T-helper 2 cell treated with Interferon-gamma antibody and Interleukin-4, amounts not matched to agents 100 ng/mL and 5 ng/mL, for 36 hours (primary cell): ENCODE measurements at regions not wholly inside any gene's neighbourhood (a gene's known extent, or its start where the extent isn't known, plus 50 kb on each side); places are given as distances from the start of the nearest gene placed in this dataset.

Experiments used
- intact Hi-C: fragments of 100-400 bp; cut with micrococcal nuclease; formaldehyde crosslinking; loops from one replicate; pipeline ENCODE4 v1.15.1; 2023

GRCh38 chr1:222114536-222115156, 372.8 kb upstream of the DUSP10 start:
- intact Hi-C loops: no loop called here

DNA sequence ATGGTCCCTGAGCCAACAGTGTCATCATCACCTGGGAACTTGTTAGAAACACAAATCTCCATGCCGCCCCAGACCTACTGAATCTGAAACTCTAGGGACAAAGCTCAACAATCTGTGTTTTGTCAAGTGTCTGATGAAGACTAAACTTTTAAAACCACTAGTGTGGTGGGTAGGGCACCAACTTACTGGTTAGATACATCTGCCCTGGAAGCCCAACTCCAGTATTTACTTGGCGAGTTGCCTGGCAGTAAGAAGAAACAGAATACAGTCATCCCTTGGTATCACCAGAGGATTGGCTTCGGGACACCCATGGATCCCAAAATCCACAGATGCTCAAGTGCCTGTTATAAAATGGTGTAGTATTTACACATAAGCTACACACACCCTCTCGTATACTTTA, 367.9 kb upstream of the DUSP10 start:
- intact Hi-C loops: no loop called here

GRCh38 chr1:222107975-222108374, 366.1 kb upstream of the DUSP10 start:
- intact Hi-C loops: no loop called here

GRCh38 chr1:222107267-222107666, 365.4 kb upstream of the DUSP10 start:
- intact Hi-C loops: no loop called here

DNA sequence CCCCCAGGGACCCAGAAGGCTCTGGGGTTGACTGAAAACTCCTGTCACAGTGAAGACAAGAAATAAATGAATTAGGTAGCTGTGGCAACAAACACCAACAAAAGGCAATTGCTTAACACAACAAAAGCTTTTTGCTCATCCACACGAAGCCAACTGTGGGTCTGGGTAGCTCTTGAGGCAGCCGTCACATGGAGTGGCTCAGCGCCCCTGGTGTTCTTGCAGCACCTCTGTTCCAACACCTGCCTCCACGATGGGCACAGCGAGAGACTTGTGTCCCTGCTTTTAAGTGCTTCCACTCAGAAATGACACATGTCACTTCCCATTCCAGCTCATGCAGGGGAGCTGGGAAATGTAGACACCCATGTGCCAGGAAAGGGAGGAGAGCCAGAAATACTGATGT, 364.5 kb upstream of the DUSP10 start:
- intact Hi-C loops: no loop called here

DNA sequence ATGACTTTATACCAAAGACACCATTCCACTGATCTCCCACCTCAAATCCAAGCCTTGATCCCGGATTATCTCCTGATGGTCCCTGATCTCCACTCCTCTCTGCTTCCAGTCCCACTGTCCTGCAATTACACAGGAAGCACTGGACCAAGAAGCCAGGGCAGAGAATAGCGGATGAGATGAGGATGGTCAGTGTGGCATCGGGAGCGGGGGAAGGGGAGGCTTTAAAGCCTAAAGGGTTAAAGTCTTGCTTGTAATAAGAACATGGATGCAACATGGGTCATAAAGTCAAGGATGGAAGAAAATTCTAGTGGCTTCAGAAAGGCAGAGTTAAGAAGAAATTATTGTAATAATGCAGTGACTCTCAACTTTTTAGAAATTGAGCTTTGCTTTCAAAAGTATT, 364.0 kb upstream of the DUSP10 start:
- intact Hi-C loops: no loop called here

DNA sequence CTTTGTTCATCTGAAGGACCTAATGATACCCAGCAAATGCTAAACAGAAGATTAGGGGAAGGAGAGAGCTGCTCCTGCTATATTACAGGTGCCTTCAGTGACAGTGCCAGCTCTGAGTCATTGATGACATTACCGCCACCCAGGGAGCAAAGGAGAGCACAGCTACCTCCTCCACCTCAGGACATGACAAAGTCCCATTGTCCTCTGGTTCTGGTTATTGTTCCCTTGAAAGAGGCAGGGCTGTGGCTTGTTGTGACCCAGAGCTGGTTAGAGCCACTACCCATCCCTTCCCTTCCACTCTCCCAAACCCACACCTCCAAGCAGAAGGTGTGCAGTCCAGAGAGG, 363.5 kb upstream of the DUSP10 start:
- intact Hi-C loops: no loop called here

- intact Hi-C loops: no loop called here
Observed at GRCh38 chr1:222104694-222105392, 363.0 kb upstream of the DUSP10 start.

GRCh38 chr1:222104097-222104496, 362.2 kb upstream of the DUSP10 start:
- intact Hi-C loops: no loop called here

DNA sequence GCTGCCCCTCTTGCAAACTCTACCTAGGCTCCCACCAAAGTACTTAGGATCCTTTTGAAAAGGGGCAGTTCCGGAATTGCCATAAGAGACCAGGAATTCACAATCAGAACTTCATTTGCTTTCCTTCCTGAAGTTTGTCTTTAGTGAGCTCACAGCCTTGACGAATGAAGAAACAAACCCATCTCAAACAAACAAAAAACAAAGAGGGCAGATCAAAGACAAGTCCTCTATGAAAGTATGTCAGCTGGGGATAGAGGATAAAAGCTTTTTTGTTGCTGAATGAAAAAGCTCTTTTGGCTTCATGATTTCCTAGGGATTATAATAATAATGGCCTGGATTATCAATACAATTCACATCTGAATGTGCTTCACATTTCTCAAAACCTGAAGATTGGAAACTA, 357.9 kb upstream of the DUSP10 start:
- intact Hi-C loops: loop anchor here (5.0 kb wide), 1 partner anchor 533 kb away; no protein-coding TSS in a partner anchor

- intact Hi-C loops: loop anchor here (5.0 kb wide), 1 partner anchor 534 kb away; no protein-coding TSS in a partner anchor
Observed at GRCh38 chr1:222098404-222098803, 356.5 kb upstream of the DUSP10 start.

DNA sequence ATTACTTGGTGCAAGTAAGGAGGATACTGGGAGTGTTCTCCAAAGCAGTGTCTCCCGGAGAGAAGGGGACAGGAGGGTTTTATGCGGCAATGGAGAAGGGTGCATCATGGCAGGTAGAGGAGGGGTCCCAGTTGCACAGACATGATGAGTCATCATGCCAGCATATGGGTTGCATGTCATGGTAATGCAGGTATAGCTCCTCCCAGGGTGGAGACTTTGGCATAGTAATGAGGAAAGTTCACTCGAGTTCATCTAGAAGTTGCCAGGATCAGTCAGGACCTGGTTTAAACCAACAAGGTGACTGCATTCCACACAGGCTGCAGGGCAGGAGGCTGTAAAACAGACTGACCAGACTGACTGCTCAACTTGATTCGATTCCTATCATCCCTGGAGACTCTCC, 355.7 kb upstream of the DUSP10 start:
- intact Hi-C loops: loop anchor here (5.0 kb wide), 1 partner anchor 535 kb away; no protein-coding TSS in a partner anchor

- intact Hi-C loops: loop anchor here (1.0 to 5.0 kb wide), 2 partner anchors 358 to 535 kb away; no protein-coding TSS in a partner anchor
Observed at GRCh38 chr1:222096883-222097282, 355.0 kb upstream of the DUSP10 start.

- intact Hi-C loops: loop anchor here (1.0 to 5.0 kb wide), 2 partner anchors 359 to 536 kb away; no protein-coding TSS in a partner anchor
Observed at GRCh38 chr1:222096476-222096772, 354.5 kb upstream of the DUSP10 start.

- intact Hi-C loops: loop anchor here (1.0 to 5.0 kb wide), 2 partner anchors 359 to 536 kb away; no protein-coding TSS in a partner anchor
Observed at GRCh38 chr1:222095606-222096475, 354.0 kb upstream of the DUSP10 start.

GRCh38 chr1:222093518-222093917, 351.6 kb upstream of the DUSP10 start:
- intact Hi-C loops: no loop called here

GRCh38 chr1:222090103-222090502, 348.2 kb upstream of the DUSP10 start:
- intact Hi-C loops: no loop called here

- intact Hi-C loops: no loop called here
Observed at GRCh38 chr1:222087221-222087920, 345.5 kb upstream of the DUSP10 start.

DNA sequence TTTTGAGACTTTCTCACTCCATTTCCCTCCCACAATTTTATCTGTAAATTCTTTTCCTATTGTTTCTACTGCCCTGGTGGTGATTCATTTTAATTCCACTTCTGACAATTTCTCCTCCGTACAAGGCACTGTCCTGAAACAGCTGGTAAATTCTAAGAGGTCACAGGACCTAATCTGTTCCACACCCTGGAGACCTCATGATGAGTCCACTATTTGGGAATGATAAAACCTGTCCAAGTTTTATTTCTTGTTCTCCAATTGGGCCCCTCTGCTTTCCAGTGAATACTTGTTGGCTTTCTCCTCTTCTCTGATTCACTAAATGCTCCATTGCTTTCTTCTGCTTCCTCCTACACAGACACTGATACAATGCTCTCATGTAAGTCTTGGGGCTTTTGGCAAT, 343.1 kb upstream of the DUSP10 start:
- intact Hi-C loops: no loop called here

DNA sequence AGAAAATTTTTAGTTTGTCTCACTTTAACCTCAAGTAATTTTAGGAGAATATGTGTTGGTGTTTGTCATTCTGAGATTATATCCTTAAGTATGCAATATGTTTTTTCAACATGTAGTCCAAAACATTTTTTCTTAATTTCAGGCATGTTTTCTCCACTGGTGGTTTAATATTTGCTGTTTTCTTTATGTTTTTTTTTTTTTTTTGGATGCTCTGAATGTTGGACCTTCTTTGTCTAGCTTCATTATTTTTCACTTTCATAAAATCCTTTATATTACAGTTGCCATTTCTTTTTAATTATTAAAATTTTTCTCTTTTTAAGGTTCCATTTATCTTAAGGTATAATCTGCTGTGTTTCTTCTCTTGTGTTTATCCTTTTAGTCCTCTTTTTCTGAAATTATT, 342.2 kb upstream of the DUSP10 start:
- intact Hi-C loops: no loop called here

GRCh38 chr1:222081859-222082258, 340.0 kb upstream of the DUSP10 start:
- intact Hi-C loops: no loop called here

GRCh38 chr1:222079566-222079965, 337.7 kb upstream of the DUSP10 start:
- intact Hi-C loops: no loop called here
